SK-N-SH (cell line): ENCODE measurements at regions not wholly inside any gene's neighbourhood (a gene's known extent, or its start where the extent isn't known, plus 50 kb on each side); places are given as distances from the start of the nearest gene placed in this dataset.

Source experiments
- CHD2 ChIP-seq: fragments of 150-350 bp; IDR thresholded peaks from 2 replicates; pipeline ENCODE4 v1.6.1; 2018; ENCODE audit warnings: low read length; ENCODE audit not compliant: partially characterized antibody
- JUND ChIP-seq: IDR thresholded peaks from 2 replicates; pipeline ENCODE4 v1.4.0; 2012
- MEF2A ChIP-seq: IDR thresholded peaks from 2 replicates; pipeline ENCODE4 v1.4.0; 2012; ENCODE audit warnings: low read depth, borderline replicate concordance
- NRF1 ChIP-seq: IDR thresholded peaks from 2 replicates; pipeline ENCODE4 v1.6.1; 2012; ENCODE audit warnings: low read depth, mild to moderate bottlenecking, low read length
- RAD21 ChIP-seq: IDR thresholded peaks from 2 replicates; pipeline ENCODE4 v1.6.1; 2012; ENCODE audit warnings: mild to moderate bottlenecking, low read length
- RFX5 ChIP-seq: IDR thresholded peaks from 2 replicates; pipeline ENCODE4 v1.6.1; 2012; ENCODE audit warnings: mild to moderate bottlenecking, improper control_type of control experiment, low read length
- SIN3A ChIP-seq: IDR thresholded peaks from 2 replicates; pipeline ENCODE4 v1.6.1; 2012; ENCODE audit warnings: low read depth, mild to moderate bottlenecking, low read length, moderate library complexity, borderline replicate concordance
- TF ChIP-seq, protein P1 (sequence below): fragments of 200-600 bp; sonication (generic); IDR thresholded peaks from 2 replicates; pipeline ENCODE4 v1.6.1; 2017; ENCODE audit warnings: antibody characterized with exemption, mild to moderate bottlenecking, moderate library complexity

DNA sequence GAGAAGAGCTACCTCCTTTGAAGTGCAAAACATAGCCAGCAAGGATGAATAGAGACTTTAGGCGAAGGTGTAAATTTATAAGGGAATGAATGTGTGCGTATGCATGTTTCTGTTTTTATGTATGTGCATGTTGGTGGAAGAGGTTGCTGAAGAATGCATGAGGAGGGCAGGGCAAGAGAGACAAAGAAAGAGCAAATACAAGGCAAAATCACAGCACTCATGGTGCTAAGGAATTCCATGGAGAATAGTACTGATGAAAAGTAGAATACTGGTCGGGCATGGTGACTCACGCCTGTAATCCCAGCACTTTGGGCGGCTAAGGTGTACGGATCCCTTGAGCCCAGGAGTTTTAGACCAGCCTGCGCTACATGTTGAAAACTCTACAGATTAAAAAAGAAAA lies 762.1 kb upstream of the PTPRD start:
- TF ChIP-seq, protein P1, sequence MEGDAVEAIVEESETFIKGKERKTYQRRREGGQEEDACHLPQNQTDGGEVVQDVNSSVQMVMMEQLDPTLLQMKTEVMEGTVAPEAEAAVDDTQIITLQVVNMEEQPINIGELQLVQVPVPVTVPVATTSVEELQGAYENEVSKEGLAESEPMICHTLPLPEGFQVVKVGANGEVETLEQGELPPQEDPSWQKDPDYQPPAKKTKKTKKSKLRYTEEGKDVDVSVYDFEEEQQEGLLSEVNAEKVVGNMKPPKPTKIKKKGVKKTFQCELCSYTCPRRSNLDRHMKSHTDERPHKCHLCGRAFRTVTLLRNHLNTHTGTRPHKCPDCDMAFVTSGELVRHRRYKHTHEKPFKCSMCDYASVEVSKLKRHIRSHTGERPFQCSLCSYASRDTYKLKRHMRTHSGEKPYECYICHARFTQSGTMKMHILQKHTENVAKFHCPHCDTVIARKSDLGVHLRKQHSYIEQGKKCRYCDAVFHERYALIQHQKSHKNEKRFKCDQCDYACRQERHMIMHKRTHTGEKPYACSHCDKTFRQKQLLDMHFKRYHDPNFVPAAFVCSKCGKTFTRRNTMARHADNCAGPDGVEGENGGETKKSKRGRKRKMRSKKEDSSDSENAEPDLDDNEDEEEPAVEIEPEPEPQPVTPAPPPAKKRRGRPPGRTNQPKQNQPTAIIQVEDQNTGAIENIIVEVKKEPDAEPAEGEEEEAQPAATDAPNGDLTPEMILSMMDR, result no peak
- no peak for TF ChIP-seq RFX5
- no peak for TF ChIP-seq CHD2
- no peak for TF ChIP-seq NRF1
- TF ChIP-seq RAD21, result no peak
- TF ChIP-seq MEF2A, result no peak
- no peak for TF ChIP-seq JUND
- no peak for TF ChIP-seq SIN3A
